GM23248 (cell line): ENCODE measurements at regions not wholly inside any gene's neighbourhood (a gene's known extent, or its start where the extent isn't known, plus 50 kb on each side); places are given as distances from the start of the nearest gene placed in this dataset.

Source experiments
- DNase-seq: peaks from one replicate; pipeline ENCODE4 v3.0.0-alpha.2; 2015
- H2AFZ ChIP-seq: fragments of 200-600 bp; sonication (generic); 2 replicates; pipeline ENCODE4 v1.6.1; 2016; ENCODE audit warnings: antibody characterized with exemption
- H3F3A ChIP-seq: fragments of 200-600 bp; sonication (generic); 2 replicates; pipeline ENCODE4 v1.6.1; 2016; ENCODE audit warnings: mild to moderate bottlenecking, antibody characterized with exemption, mixed run types; ENCODE audit not compliant: insufficient read depth
- H3K27ac ChIP-seq: fragments of 200-600 bp; sonication (generic); 2 replicates; pipeline ENCODE4 v1.5.1; 2016; ENCODE audit warnings: mild to moderate bottlenecking
- H3K27me3 ChIP-seq: fragments of 200-600 bp; sonication (generic); replicated peaks from 2 replicates; pipeline ENCODE4 v1.6.1; 2016; ENCODE audit warnings: mild to moderate bottlenecking; ENCODE audit not compliant: insufficient read depth
- H3K36me3 ChIP-seq: fragments of 200-600 bp; sonication (generic); 2 replicates; pipeline ENCODE4 v1.6.1; 2016; ENCODE audit warnings: low read depth, mild to moderate bottlenecking
- H3K4me1 ChIP-seq: fragments of 200-600 bp; sonication (generic); 2 replicates; pipeline ENCODE4 v1.6.1; 2016; ENCODE audit warnings: mild to moderate bottlenecking; ENCODE audit not compliant: insufficient read depth
- H3K4me2 ChIP-seq: fragments of 200-600 bp; sonication (generic); one replicate; pipeline ENCODE4 v1.6.1; 2016; ENCODE audit warnings: mild to moderate bottlenecking; ENCODE audit not compliant: unreplicated experiment
- H3K4me3 ChIP-seq: fragments of 200-600 bp; sonication (generic); 2 replicates; pipeline ENCODE4 v1.5.1; 2016; ENCODE audit warnings: mild to moderate bottlenecking
- H3K79me2 ChIP-seq: fragments of 200-600 bp; sonication (generic); 2 replicates; pipeline ENCODE4 v1.6.1; 2016; ENCODE audit warnings: mild to moderate bottlenecking; ENCODE audit not compliant: insufficient read depth
- H3K9ac ChIP-seq: fragments of 200-600 bp; sonication (generic); 2 replicates; pipeline ENCODE4 v1.6.1; 2016; ENCODE audit warnings: mild to moderate bottlenecking
- H3K9me2 ChIP-seq: fragments of 200-600 bp; sonication (generic); 2 replicates; pipeline ENCODE4 v1.6.1; 2016; ENCODE audit warnings: mixed run types, mild to moderate bottlenecking, moderate library complexity; ENCODE audit not compliant: insufficient read depth
- H3K9me3 ChIP-seq: fragments of 200-600 bp; sonication (generic); one replicate; pipeline ENCODE4 v1.6.1; 2017; ENCODE audit warnings: low read depth
- H4K20me1 ChIP-seq: fragments of 200-600 bp; sonication (generic); 2 replicates; pipeline ENCODE4 v1.6.0; 2016; ENCODE audit not compliant: insufficient read depth
- EZH2 ChIP-seq: fragments of 200-600 bp; sonication (generic); IDR thresholded peaks from 2 replicates; pipeline ENCODE4 v1.6.1; 2018; ENCODE audit warnings: antibody characterized with exemption, mild to moderate bottlenecking; ENCODE audit not compliant: insufficient read depth, poor library complexity, severe bottlenecking
- EZH2phosphoT487 ChIP-seq: fragments of 200-600 bp; sonication (generic); IDR thresholded peaks from 2 replicates; pipeline ENCODE4 v1.6.1; 2018; ENCODE audit warnings: antibody characterized with exemption, moderate library complexity, mild to moderate bottlenecking, low read depth; ENCODE audit not compliant: insufficient read depth
- WGBS, 2 experiments: methylation state at CpG; one replicate each; pipeline ENCODE4 v1.1.6; 2015 to 2017; ENCODE audit warnings: low lambda C conversion rate in 2 of 2, low coverage in 1 of 2; ENCODE audit errors: missing lambda C conversion rate in 2 of 2; 5-methylcytosine and 5-hydroxymethylcytosine counted together
- in situ Hi-C: fragments of 300-500 bp; cut with MboI; formaldehyde crosslinking; loops from 2 replicates; pipeline ENCODE4 v1.15.0; 2020

GRCh38 chr2:145230546-145230945 lies 710.6 kb upstream of the ZEB2 start:
- no peaks in the 10 kb centered on the region for H3K27me3 ChIP-seq
- no peak overlapping the region for H3K27ac ChIP-seq
- peaks cover 12% of the 10 kb centered on the region for H3K4me1 ChIP-seq
- peak; percentile 21 for DNase-seq
- H3K9ac ChIP-seq: no peak overlapping the region
- H4K20me1 ChIP-seq: no peaks in the 10 kb centered on the region
- WGBS, 2 experiments: 12 to 20% methylated on average over 3 of the region's 3 CpGs
- H3F3A ChIP-seq: no peaks in the 10 kb centered on the region; the same call in 1 of the 2 replicates
- H3K4me2 ChIP-seq: peak overlapping the region; percentile 59
- peak overlapping the region; percentile 71 for H2AFZ ChIP-seq
- H3K9me2 ChIP-seq: no peaks in the 10 kb centered on the region
- TF ChIP-seq EZH2 (no peak), EZH2phosphoT487 (no peak)
- in situ Hi-C loops: no loop called here
- H3K9me3 ChIP-seq: no peaks in the 10 kb centered on the region
- no peak overlapping the region for H3K4me3 ChIP-seq
- H3K79me2 ChIP-seq: no peaks in the 10 kb centered on the region
- H3K36me3 ChIP-seq: no peaks in the 10 kb centered on the region

DNA sequence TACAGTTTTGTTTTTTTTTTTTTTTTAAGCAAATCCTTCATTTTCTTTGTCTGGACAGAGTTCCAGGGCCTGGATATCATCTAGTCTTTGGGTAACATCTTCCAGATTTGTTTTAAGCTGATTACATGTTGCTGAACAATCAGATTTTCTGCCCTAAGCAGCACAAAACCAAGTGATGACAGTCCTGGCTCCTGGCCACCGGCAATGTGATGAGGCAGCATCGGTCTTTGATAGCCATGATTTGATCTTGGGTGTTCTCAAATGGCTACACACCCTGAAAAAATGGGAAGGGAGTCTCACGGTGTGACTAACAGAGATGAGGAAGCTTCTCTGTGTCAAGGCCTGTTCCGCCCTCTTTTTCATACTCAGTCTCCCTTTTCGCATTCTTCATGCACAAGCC lies 708.6 kb upstream of the ZEB2 start:
- H3F3A ChIP-seq: no peaks in the 10 kb centered on the region; the same call in 1 of the 2 replicates
- H3K27me3 ChIP-seq: no peaks in the 10 kb centered on the region
- 29 to 32% methylated on average over 5 of the region's 5 CpGs for WGBS, 2 experiments
- H4K20me1 ChIP-seq: no peaks in the 10 kb centered on the region
- H3K4me3 ChIP-seq: no peak overlapping the region
- H3K9ac ChIP-seq: no peak overlapping the region
- TF ChIP-seq EZH2phosphoT487: no peak
- no peak for TF ChIP-seq EZH2
- peak; percentile 72 for DNase-seq
- peak overlapping the region; percentile 7; the same call in 1 of the 2 replicates for H2AFZ ChIP-seq
- H3K9me2 ChIP-seq: no peaks in the 10 kb centered on the region
- H3K4me1 ChIP-seq: peaks cover 12% of the 10 kb centered on the region
- H3K9me3 ChIP-seq: no peaks in the 10 kb centered on the region
- H3K36me3 ChIP-seq: no peaks in the 10 kb centered on the region
- no peak overlapping the region for H3K4me2 ChIP-seq
- H3K79me2 ChIP-seq: no peaks in the 10 kb centered on the region
- in situ Hi-C loops: no loop called here
- no peak overlapping the region for H3K27ac ChIP-seq

DNA sequence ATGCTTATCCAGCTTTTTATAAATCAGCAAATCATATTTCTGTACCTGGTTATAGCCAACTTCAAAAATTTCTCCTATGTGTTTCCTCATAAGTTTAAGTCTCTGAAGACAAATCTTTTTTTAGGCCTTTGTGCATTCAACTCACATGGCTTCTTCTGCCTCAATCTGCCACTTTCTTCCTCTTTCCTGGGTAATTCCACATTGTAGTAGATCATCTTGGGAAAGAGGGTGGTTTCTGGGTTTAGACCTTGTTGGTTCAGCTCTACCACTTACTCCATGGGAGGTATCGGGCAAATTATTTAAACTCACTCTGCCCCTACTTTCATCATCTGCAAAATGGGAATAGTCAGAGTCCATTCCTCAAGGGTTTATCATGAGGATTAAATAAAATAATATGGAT lies 707.0 kb upstream of the ZEB2 start:
- Histone ChIP-seq H3K27me3 (no peaks in the 10 kb centered on the region), H4K20me1 (no peaks in the 10 kb centered on the region), H3K27ac (no peak overlapping the region), H2AFZ (no peak overlapping the region), H3K4me1 (peaks cover 12% of the 10 kb centered on the region), H3K79me2 (no peaks in the 10 kb centered on the region), H3K4me2 (no peak overlapping the region), H3K9me2 (no peaks in the 10 kb centered on the region), H3K9me3 (no peaks in the 10 kb centered on the region), H3K4me3 (no peak overlapping the region), H3K36me3 (no peaks in the 10 kb centered on the region), H3K9ac (no peak overlapping the region), H3F3A (no peaks in the 10 kb centered on the region; the same call in 1 of the 2 replicates)
- in situ Hi-C loops: no loop called here
- no peak for DNase-seq
- TF ChIP-seq EZH2phosphoT487 (no peak), EZH2 (no peak)
- 89 to 100% methylated on average over 1 of the region's 1 CpG for WGBS, 2 experiments

DNA sequence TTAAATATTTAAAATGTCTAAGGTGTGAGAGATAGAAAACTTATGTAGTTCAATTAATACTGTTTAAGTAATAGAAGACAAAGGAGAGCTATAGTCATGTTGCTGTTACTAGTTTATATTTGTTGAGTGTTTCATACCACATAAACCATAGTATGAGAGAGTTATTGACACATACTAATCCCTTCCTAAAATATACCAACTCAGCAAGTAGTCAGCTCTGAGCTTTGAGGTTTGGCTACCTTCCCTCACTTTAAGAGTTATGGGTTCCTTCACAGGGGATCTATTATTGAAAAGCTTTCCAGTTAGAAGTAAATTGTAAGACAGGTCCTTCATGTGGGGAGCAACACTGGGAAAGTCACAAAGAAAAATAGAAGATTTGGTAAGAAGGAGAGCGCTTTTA lies 701.6 kb upstream of the ZEB2 start:
- no peaks in the 10 kb centered on the region for H3K4me1 ChIP-seq
- 97 to 100% methylated on average over 1 of the region's 1 CpG for WGBS, 2 experiments
- TF ChIP-seq EZH2phosphoT487 (no peak), EZH2 (no peak)
- no peak overlapping the region for H3K27ac ChIP-seq
- H3K27me3 ChIP-seq: no peaks in the 10 kb centered on the region
- no peaks in the 10 kb centered on the region for H3K36me3 ChIP-seq
- H3K9me2 ChIP-seq: no peaks in the 10 kb centered on the region
- H3K4me2 ChIP-seq: no peak overlapping the region
- H4K20me1 ChIP-seq: no peaks in the 10 kb centered on the region
- H3K4me3 ChIP-seq: no peak overlapping the region
- no peak overlapping the region for H3K9ac ChIP-seq
- no peak for DNase-seq
- no peaks in the 10 kb centered on the region for H3K79me2 ChIP-seq
- H3K9me3 ChIP-seq: no peaks in the 10 kb centered on the region
- no peak overlapping the region for H2AFZ ChIP-seq
- H3F3A ChIP-seq: no peaks in the 10 kb centered on the region
- in situ Hi-C loops: no loop called here

- in situ Hi-C loops: no loop called here
- Histone ChIP-seq H3F3A (no peaks in the 10 kb centered on the region), H3K79me2 (no peaks in the 10 kb centered on the region), H3K9me2 (no peaks in the 10 kb centered on the region), H3K36me3 (no peaks in the 10 kb centered on the region), H3K4me2 (no peak overlapping the region), H3K9me3 (no peaks in the 10 kb centered on the region), H4K20me1 (no peaks in the 10 kb centered on the region), H3K27ac (no peak overlapping the region), H3K4me1 (no peaks in the 10 kb centered on the region), H3K27me3 (no peaks in the 10 kb centered on the region), H2AFZ (no peak overlapping the region), H3K4me3 (no peak overlapping the region), H3K9ac (no peak overlapping the region)
- TF ChIP-seq EZH2phosphoT487 (no peak), EZH2 (no peak)
- no peak for DNase-seq
- 19 to 27% methylated on average over 2 of the region's 2 CpGs for WGBS, 2 experiments
These were observed 701.1 kb upstream of the ZEB2 start for GRCh38 chr2:145221032-145221431.
